ENCODE measurements at regions not wholly inside any gene's neighbourhood (a gene's known extent, or its start where the extent isn't known, plus 50 kb on each side); places are given as distances from the start of the nearest gene placed in this dataset.

DNA sequence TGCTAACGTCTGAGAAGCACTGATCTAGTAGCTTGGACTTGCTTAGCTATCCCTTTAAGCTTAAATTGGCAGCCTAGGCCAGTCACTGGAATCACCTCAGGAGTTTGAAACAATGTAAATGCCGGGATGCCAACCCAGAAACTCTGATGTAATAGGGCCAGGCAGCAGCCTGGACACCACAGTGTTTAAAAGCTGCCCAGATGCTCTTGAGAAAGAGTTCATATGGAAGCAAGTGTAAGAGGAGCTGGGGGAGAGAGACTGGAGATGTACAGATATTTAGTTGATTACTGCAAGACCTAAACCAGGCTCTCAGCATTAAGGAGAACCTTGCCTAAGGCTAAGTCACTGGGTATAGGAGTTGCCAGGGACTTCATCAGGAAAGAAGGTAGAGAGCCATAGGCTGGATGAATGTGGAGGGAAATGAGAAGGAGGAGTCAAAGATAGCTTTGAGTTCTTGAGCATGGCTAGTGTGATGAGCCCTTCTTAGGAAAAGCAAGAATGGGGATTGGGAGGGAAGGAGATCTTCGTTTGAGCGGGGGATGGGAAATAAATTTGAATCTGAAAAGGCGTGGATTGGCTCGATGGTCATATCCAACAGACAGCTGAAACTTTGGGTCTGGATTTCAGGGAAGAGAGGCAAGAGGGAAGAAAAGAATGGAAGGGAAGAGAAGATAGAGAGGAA lies 392.9 kb upstream of the WWC1 start:
- intact Hi-C loops (cut with micrococcal nuclease), result no loop called here
- H3K36me3 Mint-ChIP-seq (ENCODE audit: low read depth), result no peaks in the 10 kb centered on the region
- no peak overlapping the region for H3K27ac Mint-ChIP-seq
- peaks cover under 1% of the 10 kb centered on the region for H3K27me3 Mint-ChIP-seq
- H3K4me1 Mint-ChIP-seq (ENCODE audit: low read depth), result no peaks in the 10 kb centered on the region
- H3K9me3 Mint-ChIP-seq, result no peaks in the 10 kb centered on the region
- no peak overlapping the region for H3K4me3 Mint-ChIP-seq

DNA sequence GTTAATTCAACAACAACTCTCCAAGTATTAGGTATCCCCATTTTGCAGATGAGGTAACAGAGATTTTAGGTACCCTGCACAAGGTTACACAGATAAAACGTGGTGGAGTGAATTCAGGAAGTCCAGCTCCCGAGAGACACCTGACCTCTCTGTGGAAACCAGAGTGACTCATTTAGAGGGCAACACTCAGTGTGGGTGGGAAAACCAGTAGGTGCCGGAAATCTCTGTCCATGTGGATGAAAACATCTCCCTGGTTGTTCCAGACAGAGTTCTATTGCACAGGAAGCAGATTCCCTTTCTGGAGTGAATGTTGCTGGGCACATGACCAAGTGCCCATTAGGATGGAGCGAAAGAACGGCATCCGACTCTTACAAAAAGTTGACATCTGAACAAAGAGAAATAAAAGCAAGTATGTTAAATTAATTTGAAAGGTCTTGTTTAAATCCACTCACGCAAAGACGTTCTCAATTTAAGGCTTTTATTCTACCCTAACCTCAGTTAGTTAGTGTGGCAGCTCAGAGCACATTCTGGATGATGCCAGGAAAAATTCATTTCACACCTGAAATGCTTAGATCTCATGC lies 391.9 kb upstream of the WWC1 start:
- H3K9me3 Mint-ChIP-seq, result no peaks in the 10 kb centered on the region
- H3K27ac Mint-ChIP-seq, result no peak overlapping the region
- no peaks in the 10 kb centered on the region for H3K4me1 Mint-ChIP-seq (ENCODE audit: low read depth)
- no peak overlapping the region for H3K4me3 Mint-ChIP-seq
- H3K36me3 Mint-ChIP-seq (ENCODE audit: low read depth), result no peaks in the 10 kb centered on the region
- H3K27me3 Mint-ChIP-seq, result peaks cover 4% of the 10 kb centered on the region
- intact Hi-C loops (cut with micrococcal nuclease), result no loop called here

DNA sequence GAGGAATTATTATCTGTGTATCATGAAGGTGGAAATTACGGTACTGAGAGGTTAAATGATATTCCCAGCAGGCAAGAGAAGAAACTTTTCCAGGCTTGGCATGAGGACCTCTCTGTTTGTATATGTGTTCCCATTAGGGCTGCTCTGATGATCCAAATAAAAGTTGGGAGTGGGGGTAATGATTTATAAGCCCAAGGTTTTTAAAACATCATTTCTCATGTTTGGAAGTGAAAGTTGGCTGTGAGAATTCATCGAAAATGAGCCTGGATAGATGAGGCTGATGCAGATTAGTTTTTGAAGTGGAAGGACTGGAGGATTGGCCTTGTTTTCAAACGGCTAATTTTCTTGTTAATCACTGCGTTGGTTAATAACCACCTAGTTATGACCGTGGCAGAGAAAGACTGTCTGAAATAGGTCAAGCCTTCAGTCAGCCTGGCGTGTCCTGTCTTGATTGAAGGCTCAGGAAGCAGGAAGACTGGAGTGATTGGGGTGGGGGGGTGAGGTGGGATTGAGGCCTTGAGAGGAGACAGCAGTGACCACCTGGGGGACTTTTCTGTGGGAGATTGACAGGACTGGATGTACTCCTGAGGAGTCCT lies 391.0 kb upstream of the WWC1 start:
- intact Hi-C loops (cut with micrococcal nuclease), result no loop called here
- Mint-ChIP-seq H3K9me3 (no peaks in the 10 kb centered on the region), H3K36me3 (ENCODE audit: low read depth) (no peaks in the 10 kb centered on the region), H3K27ac (no peak overlapping the region), H3K27me3 (peaks cover 4% of the 10 kb centered on the region), H3K4me1 (ENCODE audit: low read depth) (no peaks in the 10 kb centered on the region), H3K4me3 (no peak overlapping the region)

DNA sequence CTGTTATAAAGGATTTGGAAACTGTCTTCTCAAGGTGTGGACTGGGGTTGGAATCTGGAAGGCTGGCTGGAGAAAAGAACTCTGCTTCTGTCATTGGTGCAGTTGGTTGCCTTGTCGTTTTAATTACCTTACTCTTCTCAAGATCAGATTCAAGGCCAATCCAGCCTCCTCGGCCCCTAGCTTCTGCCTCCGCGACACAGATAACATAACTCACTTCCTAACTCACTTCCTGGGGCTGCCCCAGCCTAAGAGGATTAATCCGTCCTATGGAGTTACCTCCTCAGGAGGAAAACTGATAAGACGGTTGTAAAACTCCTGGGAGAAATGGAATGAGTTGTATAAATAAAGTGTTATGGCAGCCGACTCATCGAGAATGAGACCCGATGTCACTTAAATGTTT lies 389.1 kb upstream of the WWC1 start:
- no peaks in the 10 kb centered on the region for H3K36me3 Mint-ChIP-seq (ENCODE audit: low read depth)
- intact Hi-C loops (cut with micrococcal nuclease), result no loop called here
- no peak overlapping the region for H3K4me3 Mint-ChIP-seq
- H3K27ac Mint-ChIP-seq, result no peak overlapping the region
- H3K27me3 Mint-ChIP-seq, result peaks cover 4% of the 10 kb centered on the region
- H3K4me1 Mint-ChIP-seq (ENCODE audit: low read depth), result no peaks in the 10 kb centered on the region
- no peaks in the 10 kb centered on the region for H3K9me3 Mint-ChIP-seq

DNA sequence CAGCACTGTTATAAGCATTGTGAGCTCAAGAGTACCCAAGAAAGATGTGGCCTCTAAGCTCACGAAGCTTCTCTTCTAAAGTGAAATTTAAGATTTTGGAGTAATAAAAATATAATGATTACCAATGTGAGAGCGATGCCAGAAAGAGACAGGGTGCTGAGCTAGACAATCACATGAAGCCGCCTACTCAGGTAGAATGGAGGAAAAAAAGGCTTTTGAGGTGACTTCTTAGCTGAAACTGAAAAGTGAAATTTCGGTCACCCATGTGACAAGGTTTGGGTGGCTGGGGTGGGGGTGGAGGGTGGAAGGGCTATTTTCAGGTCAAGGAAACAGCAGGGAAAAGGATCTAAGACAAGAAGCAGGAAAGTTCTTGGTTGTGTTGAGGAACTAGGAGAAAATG lies 388.2 kb upstream of the WWC1 start:
- H3K36me3 Mint-ChIP-seq (ENCODE audit: low read depth), result no peaks in the 10 kb centered on the region
- no peak overlapping the region for H3K4me3 Mint-ChIP-seq
- peaks cover 4% of the 10 kb centered on the region for H3K27me3 Mint-ChIP-seq
- intact Hi-C loops (cut with micrococcal nuclease), result no loop called here
- no peaks in the 10 kb centered on the region for H3K9me3 Mint-ChIP-seq
- no peaks in the 10 kb centered on the region for H3K4me1 Mint-ChIP-seq (ENCODE audit: low read depth)
- no peak overlapping the region for H3K27ac Mint-ChIP-seq

DNA sequence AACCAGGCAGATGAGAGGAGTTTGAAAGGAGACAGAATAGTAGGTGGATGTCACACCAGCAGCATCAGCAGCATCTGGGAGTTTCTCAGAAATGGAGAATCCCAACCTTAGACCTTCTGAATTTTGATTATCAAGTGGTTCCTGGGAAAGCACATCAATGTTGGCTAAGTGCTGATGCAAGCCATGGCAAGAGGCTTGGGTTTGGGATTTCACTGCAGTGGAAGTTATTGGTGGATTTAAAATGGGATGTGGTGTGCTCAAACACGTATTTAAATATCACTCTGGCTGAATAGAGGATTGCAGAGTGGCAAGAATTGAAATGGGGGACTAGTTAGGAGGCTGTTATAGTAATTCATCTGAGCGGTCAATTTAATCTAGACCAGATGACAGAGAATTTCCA lies 387.8 kb upstream of the WWC1 start:
- Mint-ChIP-seq H3K4me3 (no peak overlapping the region), H3K36me3 (ENCODE audit: low read depth) (no peaks in the 10 kb centered on the region), H3K27ac (no peak overlapping the region), H3K9me3 (no peaks in the 10 kb centered on the region), H3K4me1 (ENCODE audit: low read depth) (peaks cover 4% of the 10 kb centered on the region), H3K27me3 (peaks cover 4% of the 10 kb centered on the region)
- intact Hi-C loops (cut with micrococcal nuclease), result no loop called here

DNA sequence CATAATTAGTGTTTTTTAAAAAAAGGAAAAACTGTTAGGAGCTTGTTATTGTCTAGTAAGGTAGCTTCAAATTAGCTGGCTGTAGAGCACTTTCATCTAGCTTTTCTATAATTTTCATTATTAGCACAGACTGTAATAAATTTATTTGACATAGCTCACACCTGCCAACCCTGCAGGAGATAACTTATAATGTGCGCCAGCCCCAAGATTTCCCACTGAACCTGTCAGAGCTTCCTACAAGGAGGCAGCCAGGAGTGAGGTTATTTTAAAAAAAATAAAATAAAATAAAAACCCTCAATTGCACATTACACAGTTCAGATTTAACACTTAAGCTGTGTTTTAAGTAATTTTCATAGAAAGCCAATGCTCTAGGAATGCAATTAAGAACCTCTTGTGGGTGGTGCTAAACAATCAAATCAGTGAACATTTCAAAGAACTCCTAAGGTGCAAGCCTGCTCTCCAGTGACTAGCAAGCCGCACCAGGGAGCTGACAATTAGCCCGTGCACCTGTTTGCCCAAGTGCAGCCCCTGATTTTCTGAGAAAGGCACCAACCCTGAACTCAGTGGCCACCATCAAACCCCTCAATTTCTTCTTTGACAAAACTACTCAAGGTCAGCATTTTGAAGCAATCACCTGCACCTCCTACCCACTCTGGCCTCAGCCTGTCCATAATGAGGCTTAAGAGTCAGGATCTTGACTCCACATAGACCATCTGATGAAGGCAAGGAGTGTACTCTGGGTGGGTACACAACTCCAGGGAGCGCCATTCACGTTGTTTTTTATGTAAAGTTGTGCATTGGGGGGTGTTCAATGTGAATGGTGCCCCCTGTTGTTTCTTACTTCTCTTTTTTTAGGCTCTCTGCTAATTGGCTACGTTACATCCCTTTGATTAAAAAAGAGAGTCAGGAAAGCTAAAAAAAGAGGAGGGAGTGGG lies 385.3 kb upstream of the WWC1 start:
- peaks cover 5% of the 10 kb centered on the region for H3K4me1 Mint-ChIP-seq (ENCODE audit: low read depth)
- H3K4me3 Mint-ChIP-seq, result no peak overlapping the region
- no peaks in the 10 kb centered on the region for H3K9me3 Mint-ChIP-seq
- peaks cover 4% of the 10 kb centered on the region for H3K27me3 Mint-ChIP-seq
- intact Hi-C loops (cut with micrococcal nuclease), result no loop called here
- H3K36me3 Mint-ChIP-seq (ENCODE audit: low read depth), result no peaks in the 10 kb centered on the region
- H3K27ac Mint-ChIP-seq, result no peak overlapping the region

DNA sequence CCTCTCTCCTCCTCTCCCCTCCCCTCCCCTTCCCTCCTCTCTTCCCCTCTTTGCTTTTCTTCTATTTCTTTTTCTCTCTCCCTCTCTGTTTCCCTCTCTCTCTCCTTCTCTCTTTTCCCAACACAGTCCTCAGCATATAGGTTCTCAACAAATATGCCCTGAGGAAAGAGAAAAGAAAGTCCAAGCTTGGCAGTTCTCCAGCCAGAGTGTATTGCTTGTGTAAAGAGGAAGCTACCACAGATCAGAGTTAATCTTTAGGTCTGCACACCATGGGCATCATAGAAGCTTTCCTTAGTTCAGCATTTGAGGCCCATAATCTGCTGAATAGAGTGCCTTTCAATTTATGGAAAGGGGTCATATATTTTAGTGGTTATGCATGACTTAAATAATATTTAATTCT lies 382.8 kb upstream of the WWC1 start:
- Mint-ChIP-seq H3K27me3 (peaks cover 2% of the 10 kb centered on the region), H3K36me3 (ENCODE audit: low read depth) (no peaks in the 10 kb centered on the region), H3K4me3 (no peak overlapping the region), H3K4me1 (ENCODE audit: low read depth) (peaks cover 5% of the 10 kb centered on the region), H3K27ac (no peak overlapping the region), H3K9me3 (no peaks in the 10 kb centered on the region)
- intact Hi-C loops (cut with micrococcal nuclease), result no loop called here

DNA sequence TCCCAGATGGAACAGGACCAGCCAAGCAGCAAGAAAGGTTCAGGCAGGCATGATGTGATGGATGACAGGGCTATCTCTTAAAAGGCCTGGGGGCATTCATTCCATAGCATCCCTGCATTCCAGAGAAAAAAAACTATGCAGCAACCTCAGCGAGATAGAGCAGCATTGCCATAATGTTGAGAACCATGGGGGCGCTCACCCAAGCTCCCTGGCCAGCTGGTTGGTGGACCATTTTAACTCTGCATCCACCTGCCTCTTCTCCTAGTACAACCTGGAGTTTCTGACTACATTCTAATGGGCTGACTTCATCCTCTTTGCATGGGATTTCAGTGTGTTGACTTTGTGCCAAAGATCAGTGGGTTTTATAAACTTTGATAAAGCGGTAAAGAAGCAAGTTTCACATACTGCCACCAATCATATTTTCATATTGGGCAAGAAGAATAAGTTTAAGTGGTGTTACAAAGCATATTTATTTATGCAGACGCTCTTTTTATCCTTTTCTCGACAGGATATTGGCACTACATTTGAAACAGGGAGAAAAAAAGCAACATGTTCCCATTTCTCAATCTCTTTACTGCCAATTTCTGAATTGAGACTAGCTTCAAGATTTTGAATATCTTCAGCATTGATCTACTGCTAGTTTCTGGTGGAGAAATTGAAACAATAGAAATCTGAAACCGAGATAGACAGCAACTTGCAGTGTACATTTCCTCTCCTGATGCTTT lies 378.3 kb upstream of the WWC1 start:
- Mint-ChIP-seq H3K27me3 (no peaks in the 10 kb centered on the region), H3K9me3 (no peaks in the 10 kb centered on the region)
- intact Hi-C loops (cut with micrococcal nuclease), result no loop called here

DNA sequence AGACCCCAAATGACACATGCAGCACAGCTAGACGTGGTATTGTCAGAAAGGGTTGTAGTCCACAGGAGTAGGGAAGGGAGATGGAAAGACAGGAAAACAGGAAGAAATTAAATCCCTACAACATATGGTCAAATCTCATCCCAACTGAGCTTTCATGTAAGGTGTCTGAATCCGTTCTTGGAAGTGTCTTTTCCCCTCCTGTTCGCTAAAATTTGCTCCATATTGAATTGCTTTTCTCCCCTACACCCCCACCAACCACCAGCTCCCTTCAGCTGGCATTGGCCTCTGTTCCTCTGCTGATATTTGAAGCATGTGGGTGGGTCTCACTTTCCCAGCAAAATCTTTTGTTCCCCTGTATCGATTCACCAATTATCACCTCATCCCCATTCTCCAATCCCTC lies 376.2 kb upstream of the WWC1 start:
- Mint-ChIP-seq H3K9me3 (no peaks in the 10 kb centered on the region), H3K27me3 (no peaks in the 10 kb centered on the region), H3K36me3 (ENCODE audit: low read depth) (no peaks in the 10 kb centered on the region), H3K4me3 (no peak overlapping the region), H3K27ac (no peak overlapping the region), H3K4me1 (ENCODE audit: low read depth) (peaks cover 5% of the 10 kb centered on the region)
- intact Hi-C loops (cut with micrococcal nuclease), result no loop called here

More for the DNA sequence above, 378.3 kb upstream of the WWC1 start:
- no peak overlapping the region for H3K4me3 Mint-ChIP-seq
- no peak overlapping the region for H3K27ac Mint-ChIP-seq
- peaks cover 5% of the 10 kb centered on the region for H3K4me1 Mint-ChIP-seq (ENCODE audit: low read depth)
- H3K36me3 Mint-ChIP-seq (ENCODE audit: low read depth), result no peaks in the 10 kb centered on the region

DNA sequence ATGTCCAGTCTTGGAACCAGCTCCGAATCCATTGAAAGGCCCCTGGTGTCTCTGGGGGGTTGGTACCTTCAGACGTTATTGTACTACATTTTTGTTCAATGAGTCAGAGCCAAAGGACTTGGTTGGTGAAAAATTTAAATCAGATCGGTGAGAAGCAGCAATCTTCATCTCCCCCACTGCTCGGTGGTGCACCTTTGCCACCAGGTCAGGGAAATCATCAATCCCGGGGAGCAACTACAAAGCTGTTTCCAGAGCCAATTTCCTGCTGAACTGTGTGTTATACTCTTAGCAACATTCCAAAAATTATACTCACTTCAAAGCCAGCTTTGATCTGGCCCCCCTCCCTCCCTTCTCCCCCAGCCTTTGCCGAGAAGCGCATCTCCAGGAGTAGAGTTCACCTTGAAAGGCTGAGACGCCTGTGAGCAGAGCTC lies 375.2 kb upstream of the WWC1 start:
- Mint-ChIP-seq H3K4me1 (ENCODE audit: low read depth) (peaks cover 6% of the 10 kb centered on the region), H3K4me3 (no peak overlapping the region), H3K27ac (no peak overlapping the region), H3K9me3 (no peaks in the 10 kb centered on the region), H3K27me3 (no peaks in the 10 kb centered on the region), H3K36me3 (ENCODE audit: low read depth) (no peaks in the 10 kb centered on the region)
- intact Hi-C loops (cut with micrococcal nuclease), result no loop called here

DNA sequence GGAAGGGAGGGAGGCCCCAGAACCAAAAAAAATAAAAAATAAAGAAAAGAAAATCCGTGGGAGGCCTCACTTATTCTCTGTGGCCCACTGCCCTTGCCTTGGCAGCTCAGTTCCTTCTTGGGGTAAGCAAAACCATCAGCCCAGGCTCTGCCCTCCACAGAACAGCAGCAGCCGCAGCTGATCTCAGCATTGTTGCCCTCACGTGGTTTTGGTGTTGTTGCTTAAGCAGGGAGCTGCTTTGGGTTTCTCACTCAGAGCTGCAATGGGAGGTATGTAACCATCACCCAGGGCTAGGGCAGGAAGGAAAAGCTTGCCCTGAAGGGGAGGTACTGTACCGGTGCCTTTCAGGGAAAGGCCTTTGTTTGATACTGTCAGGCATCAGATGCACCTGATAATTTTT lies 374.7 kb upstream of the WWC1 start:
- H3K27ac Mint-ChIP-seq, result no peak overlapping the region
- no peaks in the 10 kb centered on the region for H3K9me3 Mint-ChIP-seq

DNA sequence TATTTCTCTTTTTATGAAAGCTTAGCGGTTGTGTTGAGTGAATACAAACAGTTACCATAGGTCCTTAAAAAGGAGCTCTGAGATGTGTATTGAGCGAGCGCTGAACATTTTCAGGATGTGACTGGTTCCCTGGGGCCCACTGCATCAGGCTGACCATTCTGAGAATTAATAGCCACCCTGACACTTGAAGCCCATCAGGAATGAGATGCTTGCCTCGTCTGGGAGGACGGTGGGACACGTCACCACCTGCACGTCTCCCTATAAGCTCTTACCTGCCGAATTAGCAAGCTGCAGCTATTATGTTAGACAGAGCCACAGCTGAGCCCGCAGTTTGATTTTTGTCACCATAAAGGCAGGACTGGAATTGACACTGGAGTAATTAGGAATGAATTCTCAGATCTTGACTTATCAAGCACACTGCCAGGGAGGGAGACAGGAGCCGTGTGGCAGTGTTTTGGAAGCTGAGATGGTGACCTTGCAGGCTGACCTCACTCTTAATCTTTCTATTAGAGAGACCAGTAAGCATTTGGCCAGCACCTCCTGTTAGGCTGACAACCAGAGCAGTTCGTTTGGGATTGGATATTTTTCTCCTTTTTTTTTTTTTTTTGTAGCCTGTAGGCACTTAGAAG lies 373.1 kb upstream of the WWC1 start:
- Mint-ChIP-seq H3K27ac (no peak overlapping the region), H3K4me3 (no peak overlapping the region), H3K4me1 (ENCODE audit: low read depth) (peaks cover 10% of the 10 kb centered on the region), H3K9me3 (no peaks in the 10 kb centered on the region), H3K36me3 (ENCODE audit: low read depth) (no peaks in the 10 kb centered on the region), H3K27me3 (no peaks in the 10 kb centered on the region)
- intact Hi-C loops (cut with micrococcal nuclease), result no loop called here

More for the DNA sequence above, 374.7 kb upstream of the WWC1 start:
- no peaks in the 10 kb centered on the region for H3K36me3 Mint-ChIP-seq (ENCODE audit: low read depth)
- intact Hi-C loops (cut with micrococcal nuclease), result no loop called here
- H3K4me1 Mint-ChIP-seq (ENCODE audit: low read depth), result peaks cover 10% of the 10 kb centered on the region
- H3K27me3 Mint-ChIP-seq, result no peaks in the 10 kb centered on the region
- no peak overlapping the region for H3K4me3 Mint-ChIP-seq

All from dendritic cell treated with granulocyte-macrophage colony-stimulating factor and Interleukin-4, amounts not matched to agents 40 ng/mL and 50 ng/mL, for 4 days (primary cell).